ENCODE measurements at regions not wholly inside any gene's neighbourhood (a gene's known extent, or its start where the extent isn't known, plus 50 kb on each side); places are given as distances from the start of the nearest gene placed in this dataset.

DNA sequence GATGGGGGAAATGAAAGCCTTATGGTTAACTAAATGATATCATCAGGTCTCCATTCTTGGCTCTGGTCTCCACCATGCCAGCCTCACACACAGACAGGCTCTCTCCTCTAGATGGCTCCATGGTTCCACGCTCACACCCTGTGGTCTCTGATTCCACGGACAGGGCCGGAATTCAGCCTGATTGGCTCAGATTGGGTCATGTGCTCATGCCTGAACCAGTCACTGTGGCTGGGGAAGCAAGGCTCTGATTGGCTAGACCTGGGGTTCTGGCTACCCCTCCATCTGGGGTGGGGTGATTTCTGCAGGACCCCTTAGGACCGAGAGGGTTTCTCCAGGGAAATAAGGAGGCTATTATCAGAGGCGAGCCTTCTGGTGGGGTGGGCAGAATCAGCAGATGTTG lies 277.0 kb downstream of the PTPRU start:
- peak; percentile 80 for DNase-seq (ENCODE audit: low spot score)
- CTCF ChIA-PET, result interaction anchor here (0.6 to 0.8 kb wide), 2 partner anchors 163 to 605 kb away, joined by 3 read pairs; no protein-coding TSS in a partner anchor
- no peak overlapping the region for H3K27ac ChIP-seq
- peak; percentile 63 for TF ChIP-seq CTCF (conservative IDR thresholded peaks at IDR 0.05; ENCODE audit: low read depth)
- POLR2A ChIA-PET (ENCODE audit: low non-redundant PET), result no interaction called here

- CTCF ChIA-PET, result no interaction called here
- no peak for DNase-seq (ENCODE audit: low spot score)
- TF ChIP-seq CTCF (conservative IDR thresholded peaks at IDR 0.05; ENCODE audit: low read depth), result no peak
- POLR2A ChIA-PET (ENCODE audit: low non-redundant PET), result no interaction called here
- no peak overlapping the region for H3K27ac ChIP-seq
Observed at GRCh38 chr1:29511436-29511835, 275.1 kb downstream of the PTPRU start.

DNA sequence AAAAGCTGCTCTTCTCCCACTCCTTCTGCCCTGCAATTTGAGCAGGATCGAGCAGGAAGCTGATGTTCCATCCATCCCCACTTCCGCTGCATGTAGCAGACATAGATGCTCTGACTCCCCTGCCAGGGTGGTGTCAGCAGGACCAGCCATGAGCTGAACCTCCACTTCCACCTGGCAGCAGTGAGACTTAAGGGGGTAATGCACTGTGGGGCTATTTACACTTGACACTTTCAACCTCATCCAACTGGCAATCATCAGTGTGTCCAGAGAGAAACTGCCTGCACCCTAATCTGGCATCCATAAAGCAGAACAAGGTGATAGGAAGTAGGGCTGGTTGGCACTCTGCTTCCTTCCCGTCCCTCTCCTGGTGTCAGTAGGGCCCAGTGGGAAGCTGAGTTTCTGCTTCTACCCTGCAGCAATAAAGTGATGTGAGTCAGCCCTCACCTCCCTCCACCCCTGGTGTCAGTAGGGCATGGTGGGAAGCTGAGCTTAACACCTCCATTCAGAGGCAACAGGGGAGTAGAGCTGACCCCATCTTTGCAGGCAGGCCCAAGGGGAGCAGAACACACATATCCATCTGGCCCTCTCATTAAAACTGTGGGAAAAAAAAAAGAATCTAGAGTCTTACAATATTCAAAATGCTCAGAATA lies 272.3 kb downstream of the PTPRU start:
- TF ChIP-seq CTCF (conservative IDR thresholded peaks at IDR 0.05; ENCODE audit: low read depth), result no peak
- POLR2A ChIA-PET (ENCODE audit: low non-redundant PET), result no interaction called here
- DNase-seq (ENCODE audit: low spot score), result no peak
- CTCF ChIA-PET, result interaction anchor here (0.7 kb wide), 1 partner anchor 287 kb away, joined by 3 read pairs; no protein-coding TSS in a partner anchor
- no peak overlapping the region for H3K27ac ChIP-seq

- DNase-seq (ENCODE audit: low spot score), result no peak
- no peak overlapping the region for H3K27ac ChIP-seq
- ChIA-PET POLR2A (ENCODE audit: low non-redundant PET) (no interaction called here), CTCF (interaction anchor here (0.6 kb wide), 1 partner anchor 584 kb away, joined by 3 read pairs; no protein-coding TSS in a partner anchor)
- no peak for TF ChIP-seq CTCF (conservative IDR thresholded peaks at IDR 0.05; ENCODE audit: low read depth)
Observed at GRCh38 chr1:29506678-29507225, 270.4 kb downstream of the PTPRU start.

GRCh38 chr1:29505532-29506220 lies 269.4 kb downstream of the PTPRU start:
- CTCF ChIA-PET, result no interaction called here
- DNase-seq (ENCODE audit: low spot score), result no peak
- no peak for TF ChIP-seq CTCF (conservative IDR thresholded peaks at IDR 0.05; ENCODE audit: low read depth)
- no peak overlapping the region for H3K27ac ChIP-seq
- POLR2A ChIA-PET (ENCODE audit: low non-redundant PET), result no interaction called here

DNA sequence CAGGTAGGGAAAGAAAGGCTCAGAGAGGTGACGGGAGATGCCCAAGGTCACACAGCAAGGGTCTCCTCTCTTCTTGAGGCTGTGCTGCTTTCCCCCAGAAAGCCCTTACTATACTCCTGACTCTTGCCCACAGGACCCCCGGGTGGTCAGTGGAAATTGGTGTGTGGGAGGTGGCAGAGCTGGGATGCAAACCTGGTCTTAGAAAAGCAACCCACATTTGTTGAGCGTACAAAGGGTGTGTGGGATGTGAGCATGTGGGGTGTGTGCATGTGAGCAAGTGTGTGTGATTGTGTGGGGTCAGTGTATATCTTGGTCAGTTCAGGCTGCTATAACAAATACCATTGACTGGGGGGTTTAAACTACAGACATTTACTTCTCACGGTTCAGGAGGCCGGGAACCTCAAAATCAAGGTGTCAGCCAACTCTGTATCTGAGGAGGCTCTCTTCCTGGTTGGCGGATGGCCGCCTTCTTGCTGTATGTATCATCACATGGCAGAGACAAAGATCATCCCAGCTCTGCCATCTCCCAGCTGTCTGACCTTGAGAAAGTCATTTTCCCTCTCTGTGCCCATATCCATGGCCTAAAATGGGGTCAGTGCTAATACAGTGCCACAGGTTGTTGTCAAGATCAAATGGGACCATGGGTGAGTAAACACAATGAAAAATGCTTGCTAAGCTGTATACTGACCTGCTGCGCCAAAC lies 268.5 kb downstream of the PTPRU start:
- no peak for DNase-seq (ENCODE audit: low spot score)
- no peak for TF ChIP-seq CTCF (conservative IDR thresholded peaks at IDR 0.05; ENCODE audit: low read depth)
- ChIA-PET CTCF (interaction anchor here (0.6 to 1.3 kb wide), 3 partner anchors 126 to 1171 kb away, joined by 3 to 6 read pairs (median 4); no protein-coding TSS in a partner anchor), POLR2A (ENCODE audit: low non-redundant PET) (no interaction called here)
- H3K27ac ChIP-seq, result no peak overlapping the region

Data from RWPE1 (cell line).